ENCODE measurements at regions not wholly inside any gene's neighbourhood (a gene's known extent, or its start where the extent isn't known, plus 50 kb on each side); places are given as distances from the start of the nearest gene placed in this dataset.

GRCh38 chr16:54722210-54722676, 208.4 kb upstream of the IRX5 start:
- no peak for DNase-seq

- no peak for DNase-seq
Observed at GRCh38 chr16:54720259-54720658, 210.4 kb upstream of the IRX5 start.

- no peak for DNase-seq
Observed at GRCh38 chr16:54719624-54720023, 211.0 kb upstream of the IRX5 start.

DNA sequence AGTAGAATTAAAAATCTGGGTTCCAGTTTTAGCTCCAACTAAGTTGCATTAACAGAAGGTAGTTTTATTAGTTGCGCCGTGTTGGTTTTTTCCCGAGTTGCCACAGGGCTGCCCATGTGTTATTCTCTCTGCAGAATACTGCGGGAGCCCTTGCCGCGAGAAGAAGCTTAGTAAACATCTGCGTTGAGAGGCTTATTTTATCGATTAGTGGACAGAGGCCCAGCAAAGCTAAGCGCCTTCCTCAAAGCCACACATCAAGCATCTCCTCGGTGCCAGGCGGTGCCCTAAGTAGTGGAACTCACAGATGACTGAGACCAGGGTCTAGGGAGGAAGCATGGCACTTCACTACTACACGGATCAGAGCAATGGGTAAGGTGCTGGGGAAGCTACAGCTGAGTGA, 212.3 kb upstream of the IRX5 start:
- DNase-seq, result no peak

DNA sequence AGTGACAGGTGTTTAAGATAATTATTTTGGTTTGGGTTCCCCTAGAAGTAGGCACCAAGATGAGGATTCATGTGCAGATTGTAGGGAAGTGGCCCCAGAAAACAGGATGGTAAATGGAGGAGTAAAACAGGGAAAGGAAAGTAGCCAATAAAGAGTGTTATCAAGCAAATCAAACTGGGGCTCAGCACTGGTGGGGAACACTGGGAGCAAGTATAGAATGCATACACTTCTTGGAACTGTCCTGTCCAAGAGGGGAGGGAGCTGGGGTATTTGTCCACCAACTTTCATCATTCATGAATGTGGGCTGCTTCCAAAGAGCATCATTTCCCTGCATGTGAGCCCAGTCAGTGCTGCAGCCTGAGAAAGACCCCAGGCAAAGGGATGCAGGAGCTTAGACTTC, 215.7 kb upstream of the IRX5 start:
- DNase-seq, result no peak

DNA sequence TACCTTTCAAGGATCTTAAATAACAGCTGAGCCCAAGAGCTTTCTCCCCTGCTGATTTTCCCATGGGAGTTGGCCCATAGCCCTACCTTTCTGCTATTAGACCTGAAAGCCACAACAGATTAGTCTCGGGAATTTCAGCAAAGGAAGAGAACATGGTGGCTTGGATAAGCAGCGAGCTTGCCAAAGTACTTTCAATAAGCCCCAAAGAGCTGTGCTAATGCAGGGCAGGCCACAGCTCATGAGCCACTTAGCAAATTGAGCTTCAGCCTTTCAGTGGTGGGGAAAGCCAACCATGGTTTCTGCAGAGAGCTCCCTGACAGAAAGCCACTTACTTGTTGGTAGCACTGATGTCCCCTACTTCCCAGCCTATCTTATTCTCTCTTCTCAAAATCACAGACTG, 217.8 kb upstream of the IRX5 start:
- no peak for DNase-seq

DNA sequence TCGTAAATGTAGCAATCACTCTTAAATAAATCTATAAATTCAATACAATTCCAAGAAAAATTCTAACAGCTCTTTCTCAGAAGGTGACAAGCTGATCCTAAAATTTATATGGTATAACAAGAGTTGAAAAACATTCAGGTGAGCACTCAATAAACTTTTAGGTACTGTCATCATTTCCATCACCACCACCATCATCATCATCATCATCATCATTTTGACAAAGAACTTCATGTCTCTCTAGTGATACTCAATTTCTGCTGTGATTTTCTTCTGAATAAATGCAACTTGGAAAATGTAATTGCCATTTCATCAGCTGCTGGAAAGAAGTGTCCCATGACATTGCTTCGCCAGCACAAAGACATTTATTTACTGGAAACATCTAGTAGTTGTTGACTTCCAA, 222.9 kb upstream of the IRX5 start:
- no peak for DNase-seq

DNA sequence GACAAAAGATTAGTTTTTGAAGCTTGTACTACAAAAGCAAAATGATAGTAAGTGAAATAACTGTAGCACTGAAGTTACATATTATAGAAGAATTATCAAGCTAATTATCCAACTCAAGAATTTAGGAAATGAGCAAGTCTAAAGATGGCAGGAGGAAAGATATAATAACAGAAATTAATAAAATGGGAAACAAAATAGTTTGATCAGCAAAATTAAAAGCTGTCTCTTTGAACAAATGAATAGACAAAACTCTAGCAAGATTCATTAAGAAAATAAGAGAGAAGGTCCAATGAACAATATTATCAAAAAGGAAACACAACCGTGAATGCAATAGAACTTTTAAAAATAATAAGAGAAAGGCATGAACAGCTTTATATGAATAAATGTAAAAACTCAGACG, 224.3 kb upstream of the IRX5 start:
- no peak for DNase-seq

- DNase-seq, result no peak
Observed at GRCh38 chr16:54703339-54703738, 227.3 kb upstream of the IRX5 start.

DNA sequence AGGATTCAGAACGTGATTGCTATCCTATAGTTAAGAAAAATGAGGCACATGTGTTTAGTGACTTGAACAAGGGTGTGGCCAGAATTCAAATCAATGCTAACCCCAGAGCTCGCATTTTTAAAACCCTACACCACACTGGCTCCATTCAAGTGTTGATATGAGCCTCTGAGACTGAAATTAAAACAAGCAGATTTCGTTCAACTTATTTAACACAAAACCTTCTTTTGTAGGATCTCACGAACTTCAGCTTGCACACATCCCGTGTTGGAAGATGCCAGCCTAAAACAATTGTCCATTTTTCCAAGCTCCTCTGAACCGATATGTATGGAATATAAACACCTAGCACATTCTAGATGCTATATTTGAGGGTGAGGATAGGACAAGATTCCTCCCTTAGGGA, 231.0 kb upstream of the IRX5 start:
- no peak for DNase-seq

- DNase-seq, result no peak
Observed at GRCh38 chr16:54697677-54698076, 233.0 kb upstream of the IRX5 start.

DNA sequence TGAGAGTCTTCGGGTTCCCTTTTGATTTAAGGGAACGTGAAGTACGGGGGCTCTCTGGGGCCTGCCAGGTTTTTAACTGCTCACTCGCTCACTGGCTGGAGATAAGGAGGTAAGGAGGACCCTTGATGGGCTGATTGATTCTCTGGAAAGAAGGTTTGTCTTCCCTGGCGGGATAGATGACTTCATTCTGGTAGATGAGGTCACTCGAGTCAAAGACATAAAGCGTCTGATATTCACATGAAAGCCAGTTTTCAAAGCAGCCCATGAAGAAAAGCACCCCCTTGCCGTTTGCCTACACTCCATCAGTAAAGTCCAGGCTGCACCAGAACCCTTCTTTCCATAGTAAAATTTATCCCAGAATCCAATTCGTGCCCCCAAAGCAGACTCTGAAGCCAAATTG, 233.7 kb upstream of the IRX5 start:
- no peak for DNase-seq

GRCh38 chr16:54696522-54696921, 234.1 kb upstream of the IRX5 start:
- peak; percentile 24 for DNase-seq

- no peak for DNase-seq
Observed at GRCh38 chr16:54694651-54695050, 236.0 kb upstream of the IRX5 start.

GRCh38 chr16:54693864-54694263, 236.8 kb upstream of the IRX5 start:
- DNase-seq, result no peak

- DNase-seq, result no peak
Observed at GRCh38 chr16:54690710-54691109, 240.0 kb upstream of the IRX5 start.

DNA sequence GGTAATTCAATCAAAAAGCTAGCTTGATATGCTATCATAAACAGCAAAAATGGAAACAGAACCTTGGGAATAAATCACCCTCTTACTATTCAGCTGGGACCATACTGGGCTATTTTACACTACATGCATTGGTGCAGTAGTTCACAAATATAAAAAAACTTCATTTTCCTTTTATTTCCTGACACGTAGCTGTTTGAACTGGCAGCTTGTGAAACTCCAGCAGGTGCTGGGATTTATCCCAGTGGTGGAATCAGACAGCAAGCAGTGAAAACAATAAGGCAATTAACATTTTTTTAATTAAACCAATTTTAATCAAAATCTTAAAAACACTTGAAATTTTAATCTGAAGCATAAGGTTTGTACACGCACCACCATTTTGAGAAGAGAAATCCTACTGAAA, 240.4 kb upstream of the IRX5 start:
- no peak for DNase-seq

DNA sequence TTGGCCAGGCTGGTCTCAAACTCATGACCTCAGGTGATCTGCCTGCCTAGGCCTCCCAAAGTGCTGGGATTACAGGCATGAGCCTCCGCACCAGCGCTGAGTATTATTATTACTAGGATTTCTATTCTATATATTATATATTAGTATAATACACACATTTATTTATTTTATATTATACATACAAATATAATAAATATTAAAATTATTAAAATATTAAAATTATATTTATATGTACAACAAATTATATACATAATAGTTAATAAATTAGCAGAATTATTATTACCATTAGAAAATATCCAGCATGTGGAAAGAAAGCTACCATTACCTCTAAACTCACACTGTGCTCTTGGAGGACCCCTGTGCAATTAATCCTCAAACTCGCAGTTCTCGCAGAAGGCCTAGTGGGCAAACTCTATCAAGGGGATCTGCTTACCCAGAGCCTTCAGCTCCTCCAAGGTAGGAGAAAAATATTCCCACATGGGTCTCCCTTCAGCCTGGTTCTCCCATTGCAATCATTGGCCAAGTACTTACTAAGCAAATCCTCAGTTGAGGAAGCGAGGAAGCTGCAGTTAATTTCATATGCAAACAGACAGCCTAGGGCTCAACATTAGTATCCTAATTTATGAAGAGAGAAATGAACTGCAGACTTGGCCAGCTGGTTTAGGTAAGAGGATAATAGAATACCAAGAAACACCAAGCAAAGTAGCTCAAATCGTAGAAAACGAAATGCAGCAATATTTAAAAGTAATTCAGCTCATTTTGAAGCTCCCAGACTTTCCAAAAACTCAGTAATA, 241.4 kb upstream of the IRX5 start:
- no peak for DNase-seq

DNA sequence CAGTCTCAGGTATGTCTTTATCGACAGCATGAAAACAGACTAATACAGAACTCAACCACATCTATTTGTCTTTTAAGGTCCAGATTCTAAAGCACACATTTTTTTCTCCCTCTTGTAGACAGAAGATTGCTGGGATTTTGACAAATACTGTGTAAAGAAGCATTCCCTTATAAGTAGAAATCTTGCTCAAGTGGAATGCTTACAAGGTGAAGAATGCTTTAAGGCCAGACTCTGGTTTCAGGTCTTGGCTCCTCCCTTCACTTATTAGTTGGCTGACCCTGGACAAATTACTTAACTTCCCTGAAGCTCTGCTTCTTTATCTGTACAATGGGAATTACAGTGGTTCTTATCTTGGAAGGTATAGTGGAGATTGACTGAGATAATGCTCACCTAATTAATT, 242.3 kb upstream of the IRX5 start:
- no peak for DNase-seq

DNA sequence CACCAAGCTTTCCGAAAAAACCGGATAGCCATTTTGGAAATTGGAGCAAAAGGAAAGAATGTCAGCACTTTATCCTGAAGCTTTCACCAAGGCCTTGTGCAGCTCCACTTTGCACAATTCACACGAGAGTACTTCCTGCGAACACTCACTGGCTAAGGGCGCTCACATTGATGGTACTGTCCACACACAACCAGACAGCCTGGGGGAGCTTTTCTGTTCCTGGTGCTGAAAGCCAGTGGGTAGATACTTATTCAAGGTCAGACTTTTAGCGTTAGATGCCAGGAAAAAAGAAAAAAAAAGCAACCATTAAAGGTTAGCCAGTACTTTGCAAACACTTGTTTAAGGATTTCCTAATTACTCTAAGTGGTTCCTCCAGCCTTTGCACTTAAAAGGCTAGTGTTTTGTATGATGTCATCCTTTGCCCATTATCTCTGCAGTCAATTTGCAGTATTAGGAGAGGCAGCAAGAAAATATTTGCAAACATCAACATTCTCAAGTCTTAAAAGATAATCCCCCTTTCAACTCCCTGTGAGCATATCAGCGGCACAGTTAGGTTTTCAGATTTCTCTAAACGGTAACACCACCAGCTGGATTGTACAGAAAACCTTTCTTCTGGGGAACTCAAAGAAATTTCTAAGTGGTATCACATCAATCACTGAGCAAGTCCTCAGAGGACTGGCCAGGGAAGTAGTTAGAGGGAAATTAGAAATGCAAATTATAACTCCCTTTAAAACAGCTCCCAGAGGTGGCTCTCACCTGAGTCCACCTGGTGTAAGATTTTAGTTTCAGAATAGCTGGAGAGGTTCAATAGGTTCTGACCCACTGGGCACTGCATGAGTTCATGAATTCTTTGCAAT, 243.4 kb upstream of the IRX5 start:
- no peak for DNase-seq

DNA sequence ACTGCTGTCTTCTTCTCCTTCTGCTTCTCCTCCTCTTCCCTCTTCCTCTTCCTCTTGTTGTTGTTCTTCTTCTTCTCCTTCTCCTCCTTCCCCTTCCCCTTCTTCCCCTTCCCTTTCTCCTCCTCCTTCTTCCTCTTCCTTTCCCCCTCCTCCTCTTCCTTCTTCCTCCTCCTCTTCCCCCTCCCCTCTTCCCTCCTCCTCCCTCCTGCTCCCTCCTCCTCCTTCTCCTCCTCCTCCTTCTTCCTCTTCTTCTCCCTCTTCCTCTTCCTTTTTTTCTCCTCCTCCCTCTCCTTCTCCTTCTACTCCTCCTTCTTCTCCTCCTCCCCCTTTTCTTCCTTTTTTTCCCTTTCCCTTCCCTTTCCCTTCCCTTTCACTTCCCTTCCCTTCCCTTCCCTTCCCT, 245.0 kb upstream of the IRX5 start:
- DNase-seq, result no peak

DNA sequence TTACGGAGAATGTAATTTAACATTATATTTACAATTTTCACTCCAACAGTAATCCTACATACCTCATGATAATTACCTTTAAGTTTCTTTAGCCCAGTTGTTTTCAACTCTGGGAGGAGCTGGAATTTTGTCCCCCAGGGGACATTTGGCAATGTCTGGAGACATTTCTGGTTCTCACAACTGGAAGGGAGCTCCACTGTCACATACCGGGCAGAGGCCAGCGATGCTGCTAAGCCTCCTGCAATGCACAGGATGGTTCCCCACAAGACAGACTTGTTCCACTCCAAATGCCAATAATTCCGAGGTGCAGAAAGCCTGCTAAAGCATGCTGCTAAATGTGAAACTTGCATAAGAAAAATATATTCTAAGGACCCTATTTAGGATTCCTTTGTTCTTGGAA, 251.1 kb upstream of the IRX5 start:
- no peak for DNase-seq

- DNase-seq, result no peak
Observed at GRCh38 chr16:54677308-54677950, 253.2 kb upstream of the IRX5 start.

DNA sequence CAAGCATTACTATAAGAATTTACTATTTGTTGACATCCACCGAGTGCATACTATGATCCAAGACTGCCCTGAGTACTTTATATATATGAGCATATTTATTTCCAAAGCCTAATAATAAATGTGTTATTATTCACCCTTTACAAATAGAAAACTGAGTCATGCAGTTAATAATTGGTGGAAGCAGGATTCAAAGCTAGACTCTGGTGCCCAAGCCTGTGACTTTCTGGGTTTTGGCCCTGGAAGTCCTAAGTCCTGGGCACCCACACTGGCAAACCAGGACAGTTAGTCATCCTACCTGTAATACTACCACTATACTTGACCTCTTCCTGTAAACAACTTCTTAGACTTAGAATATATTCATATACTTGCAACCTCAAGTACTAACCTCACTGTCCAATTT, 257.4 kb upstream of the IRX5 start:
- no peak for DNase-seq
